IMR-90 (cell line): ENCODE measurements at regions not wholly inside any gene's neighbourhood (a gene's known extent, or its start where the extent isn't known, plus 50 kb on each side); places are given as distances from the start of the nearest gene placed in this dataset.
"Not testable (repeated sequence)": the region's sequence is repeated elsewhere in the genome, so short reads cannot be mapped to it uniquely, and the experiment has no call there.

Experiments
- ATAC-seq: fragments of 200-7000 bp; cut with Tn5 transposase; 2 replicates; pipeline ENCODE4 v1.9.1; 2020; ENCODE audit warnings: low read depth, mild to moderate bottlenecking, moderate library complexity
- BruUV-seq: library from RNA; stranded (reverse); fragments of 400-500 nt; replicated peaks from 2 replicates; lab custom pipeline; 2021; lab: Mats Ljungman, UMichigan
- CTCF ChIA-PET: fragments of 300-600 bp; formaldehyde crosslinking; extraction: SDS; loops from one replicate; lab custom pipeline; 2021; ENCODE audit warnings: antibody characterized with exemption; lab: Yijun Ruan, JAX
- POLR2A ChIA-PET: fragments of 300-600 bp; sonication (Branson Sonifier 250); formaldehyde crosslinking; loops from one replicate; lab custom pipeline; 2022; ENCODE audit warnings: antibody characterized with exemption; ENCODE audit not compliant: unreplicated experiment; lab: Charles Lee
- DNase-seq: peaks from one replicate; pipeline ENCODE4 v3.0.0; 2013
- H2AFZ ChIP-seq: replicated peaks from 2 replicates; pipeline ENCODE3; 2013; ENCODE audit warnings: low read length, mild to moderate bottlenecking; ENCODE audit not compliant: poor library complexity
- H2AK5ac ChIP-seq: 2 replicates; pipeline ENCODE4 v1.6.1; 2013; ENCODE audit warnings: low read depth, low read length, inconsistent platforms
- H2AK9ac ChIP-seq: replicated peaks from 2 replicates; pipeline ENCODE3; 2013; ENCODE audit warnings: mild to moderate bottlenecking, low read depth, low read length, moderate library complexity; ENCODE audit not compliant: poor library complexity
- H2BK120ac ChIP-seq: 2 replicates; pipeline ENCODE4 v1.6.1; 2013; ENCODE audit warnings: low read depth, low read length, inconsistent platforms
- H2BK15ac ChIP-seq: 3 replicates; pipeline ENCODE4 v1.6.1; 2013; ENCODE audit warnings: low read depth, low read length, inconsistent platforms
- H2BK20ac ChIP-seq: 2 replicates; pipeline ENCODE4 v1.6.1; 2013; ENCODE audit warnings: low read depth, mild to moderate bottlenecking, inconsistent platforms, low read length, moderate library complexity
- H2BK5ac ChIP-seq: 2 replicates; pipeline ENCODE4 v1.6.1; 2013; ENCODE audit warnings: mild to moderate bottlenecking, low read depth, low read length, inconsistent platforms; ENCODE audit not compliant: poor library complexity, severe bottlenecking
- H3K14ac ChIP-seq: replicated peaks from 2 replicates; pipeline ENCODE4 v1.6.1; 2013; ENCODE audit warnings: low read depth, low read length, inconsistent platforms
- H3K18ac ChIP-seq: 2 replicates; pipeline ENCODE4 v1.6.1; 2013; ENCODE audit warnings: low read depth, low read length, control low read depth
- H3K23ac ChIP-seq: 2 replicates; pipeline ENCODE4 v1.6.1; 2013; ENCODE audit warnings: low read depth, low read length, inconsistent platforms
- H3K27ac ChIP-seq: 2 replicates; pipeline ENCODE4 v1.5.1; 2013; ENCODE audit warnings: mild to moderate bottlenecking, control low read depth, low read length; ENCODE audit not compliant: insufficient read depth
- H3K27me3 ChIP-seq: 2 replicates; pipeline ENCODE4 v1.6.1; 2013; ENCODE audit warnings: low read length; ENCODE audit not compliant: control insufficient read depth, insufficient read depth
- H3K36me3 ChIP-seq: 2 replicates; pipeline ENCODE4 v1.6.1; 2013; ENCODE audit warnings: low read length, mixed read lengths; ENCODE audit not compliant: control insufficient read depth, insufficient read depth
- H3K4ac ChIP-seq: 2 replicates; pipeline ENCODE4 v1.6.1; 2013; ENCODE audit warnings: low read depth, low read length, inconsistent platforms
- H3K4me1 ChIP-seq: 2 replicates; pipeline ENCODE4 v1.6.1; 2013; ENCODE audit warnings: low read length, mixed read lengths; ENCODE audit not compliant: control insufficient read depth, insufficient read depth
- H3K4me2 ChIP-seq: 2 replicates; pipeline ENCODE4 v1.6.1; 2013; ENCODE audit warnings: low read depth, mild to moderate bottlenecking, control low read depth, low read length, moderate library complexity
- H3K4me3 ChIP-seq: 2 replicates; pipeline ENCODE4 v1.5.1; 2013; ENCODE audit warnings: low read depth, mild to moderate bottlenecking, control low read depth, low read length, moderate library complexity; ENCODE audit not compliant: insufficient read depth
- H3K56ac ChIP-seq: 2 replicates; pipeline ENCODE4 v1.6.1; 2013; ENCODE audit warnings: low read length, inconsistent platforms; ENCODE audit not compliant: insufficient read depth; ENCODE audit errors: extremely low read depth
- H3K79me1 ChIP-seq, 2 experiments: 2 replicates each; pipeline ENCODE4 v1.6.1; 2013; ENCODE audit warnings: low read length in 2 of 2, inconsistent platforms in 1 of 2, low read depth in 1 of 2
- H3K9ac ChIP-seq: 2 replicates; pipeline ENCODE4 v1.6.1; 2013; ENCODE audit warnings: low read depth, low read length, control low read depth
- H3K9me1 ChIP-seq: 2 replicates; pipeline ENCODE4 v1.6.1; 2013; ENCODE audit warnings: low read length, inconsistent platforms; ENCODE audit not compliant: insufficient read depth
- H3K9me3 ChIP-seq: 2 replicates; pipeline ENCODE4 v1.6.1; 2013; ENCODE audit warnings: low read length; ENCODE audit not compliant: control insufficient read depth, insufficient read depth
- H4K20me1 ChIP-seq: 2 replicates; pipeline ENCODE4 v1.6.1; 2013; ENCODE audit warnings: low read length, inconsistent platforms; ENCODE audit not compliant: insufficient read depth
- H4K5ac ChIP-seq: 2 replicates; pipeline ENCODE4 v1.6.1; 2013; ENCODE audit warnings: mild to moderate bottlenecking, low read depth, low read length, control low read depth
- H4K8ac ChIP-seq, 2 experiments: 2 replicates each; pipeline ENCODE4 v1.6.1; 2013; ENCODE audit warnings: low read depth in 2 of 2, low read length in 2 of 2, control low read depth in 1 of 2, inconsistent platforms in 1 of 2
- H4K91ac ChIP-seq: 2 replicates; pipeline ENCODE4 v1.6.1; 2013; ENCODE audit warnings: low read depth, low read length, inconsistent platforms; ENCODE audit not compliant: insufficient read depth
- MXI1 ChIP-seq: IDR thresholded peaks from 2 replicates; pipeline ENCODE4 v1.6.1; 2012; ENCODE audit warnings: low read depth, mild to moderate bottlenecking, low read length, moderate library complexity, borderline replicate concordance
- RFX5 ChIP-seq: IDR thresholded peaks from 2 replicates; pipeline ENCODE4 v1.8.0; 2012; ENCODE audit warnings: low read depth, mild to moderate bottlenecking, low read length, moderate library complexity
- USF2 ChIP-seq: fragments of 150-350 bp; IDR thresholded peaks from 2 replicates; pipeline ENCODE4 v1.6.1; 2017; ENCODE audit warnings: mild to moderate bottlenecking, antibody characterized with exemption, low read length, low read depth
- WGBS, 2 experiments: methylation state at CpG; one replicate each; pipeline versions ENCODE4 v1.1.5 to v1.1.7; 2013; ENCODE audit warnings: missing lambda C conversion rate in 2 of 2; ENCODE audit not compliant: insufficient read length in 1 of 2; ENCODE audit errors: extremely low coverage in 2 of 2; 5-methylcytosine and 5-hydroxymethylcytosine counted together
- dilution Hi-C: fragments of 300-500 bp; cut with HindIII; formaldehyde crosslinking; loops from one replicate; pipeline ENCODE4 v1.14.3; 2018; ENCODE audit warnings: low sequenced_read_pairs; ENCODE audit not compliant: unreplicated experiment
- in situ Hi-C: fragments of 300-500 bp; cut with MboI; formaldehyde crosslinking; loops from 3 replicates; pipeline ENCODE4 v1.14.3; 2019; ENCODE audit warnings: low sequenced_read_pairs, inconsistent platforms, mixed read lengths
- intact Hi-C: fragments of 100-400 bp; cut with micrococcal nuclease; formaldehyde crosslinking; loops from 2 replicates; pipeline ENCODE4 v1.10.0; 2022

GRCh38 chrX:65871671-65872311 is 168.1 kb downstream of the VSIG4 start:
- no peak overlapping the region for H3K27ac ChIP-seq
- no peak overlapping the region for H3K9ac ChIP-seq
- intact Hi-C loops = no loop called here
- no TSS peak for BruUV-seq
- no peak overlapping the region for H2BK5ac ChIP-seq
- H4K91ac ChIP-seq = no peak overlapping the region
- H2AK5ac ChIP-seq = no peak overlapping the region
- no peak overlapping the region for H3K4ac ChIP-seq
- H3K18ac ChIP-seq = no peak overlapping the region
- no peak for TF ChIP-seq RFX5
- no peak for TF ChIP-seq USF2
- TF ChIP-seq MXI1 = no peak
- H2BK20ac ChIP-seq = no peak overlapping the region
- POLR2A ChIA-PET = no interaction called here
- H2BK15ac ChIP-seq = no peak overlapping the region
- in situ Hi-C loops = no loop called here
- CTCF ChIA-PET = no interaction called here
- H3K9me3 ChIP-seq = no peaks in the 10 kb centered on the region
- H3K23ac ChIP-seq = no peak overlapping the region
- no peaks in the 10 kb centered on the region for H3K9me1 ChIP-seq
- no peaks in the 10 kb centered on the region for H3K27me3 ChIP-seq
- H3K56ac ChIP-seq = no peak overlapping the region
- H3K4me2 ChIP-seq = no peak overlapping the region
- no peak overlapping the region for H3K4me3 ChIP-seq
- 27% methylated on average over 3 of the region's 7 CpGs; no CpG with 5 or more reads in 1 of the 2 experiments for WGBS, 2 experiments
- H4K8ac ChIP-seq = no peak overlapping the region
- DNase-seq = no peak
- no peak overlapping the region for H2AFZ ChIP-seq
- H3K36me3 ChIP-seq = no peaks in the 10 kb centered on the region
- no peak overlapping the region for H2BK120ac ChIP-seq
- no peak overlapping the region for H2AK9ac ChIP-seq
- H3K4me1 ChIP-seq = no peaks in the 10 kb centered on the region
- no peaks in the 10 kb centered on the region for H4K20me1 ChIP-seq
- H3K14ac ChIP-seq = no peak overlapping the region
- dilution Hi-C loops = no loop called here
- H4K5ac ChIP-seq = no peak overlapping the region
- H3K79me1 ChIP-seq = no peaks in the 10 kb centered on the region
- ATAC-seq = no peak

- H2AK5ac ChIP-seq, H2BK5ac ChIP-seq, H3K56ac ChIP-seq, POLR2A ChIA-PET, H3K9me3 ChIP-seq, H2BK15ac ChIP-seq, H2BK120ac ChIP-seq, BruUV-seq, H3K4me3 ChIP-seq, H3K4ac ChIP-seq, H3K4me1 ChIP-seq, H3K9ac ChIP-seq, H2AK9ac ChIP-seq, H3K14ac ChIP-seq, H3K79me1 ChIP-seq, in situ Hi-C loops, ATAC-seq, H3K36me3 ChIP-seq, H3K27me3 ChIP-seq, H3K23ac ChIP-seq, H2AFZ ChIP-seq, H3K4me2 ChIP-seq, H4K91ac ChIP-seq, H4K8ac ChIP-seq, H2BK20ac ChIP-seq, CTCF ChIA-PET, DNase-seq, dilution Hi-C loops, H4K5ac ChIP-seq, H4K20me1 ChIP-seq, H3K27ac ChIP-seq, H3K18ac ChIP-seq, intact Hi-C loops, H3K9me1 ChIP-seq: not testable (repeated sequence)
- WGBS, 2 experiments = no CpG with 5 or more reads among the region's 3 CpGs
Observed at GRCh38 chrX:65870544-65870943, 169.3 kb downstream of the VSIG4 start.
